PC-3 (cell line): ENCODE measurements at regions not wholly inside any gene's neighbourhood (a gene's known extent, or its start where the extent isn't known, plus 50 kb on each side); places are given as distances from the start of the nearest gene placed in this dataset.

Experiments used
- EZH2 ChIP-seq: fragments of 300-600 bp; sonication (generic); IDR thresholded peaks from one replicate; pipeline ENCODE4 v1.6.1; 2017; ENCODE audit warnings: antibody characterized with exemption, mild to moderate bottlenecking, low read length; ENCODE audit not compliant: unreplicated experiment
- TF ChIP-seq, protein P1 (sequence below): fragments of 300-600 bp; sonication (generic); conservative IDR thresholded peaks from 2 replicates; pipeline ENCODE4 v1.5.1; 2017; ENCODE audit warnings: antibody characterized with exemption, low read depth, mild to moderate bottlenecking, low read length

DNA sequence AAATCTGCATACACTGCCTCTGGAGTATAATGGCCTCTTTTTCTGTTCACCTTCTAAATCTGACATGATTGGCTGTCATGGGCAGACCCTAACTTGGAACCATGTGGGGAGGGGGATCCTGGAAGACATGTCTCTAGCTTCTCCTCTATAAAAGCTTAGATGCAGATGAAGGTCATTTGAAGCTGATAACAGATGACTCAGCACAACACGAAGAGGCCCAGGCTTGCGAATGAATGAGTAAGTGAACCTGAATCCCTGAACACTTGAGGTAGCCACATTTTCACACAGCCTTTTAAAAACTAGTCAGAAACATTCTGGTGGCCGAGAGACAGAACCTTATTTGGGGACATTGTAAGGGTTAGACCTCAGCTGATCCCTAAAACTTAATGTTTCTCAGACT is 282.6 kb downstream of the ELAVL2 start:
- no peak for TF ChIP-seq EZH2
- TF ChIP-seq, protein P1, sequence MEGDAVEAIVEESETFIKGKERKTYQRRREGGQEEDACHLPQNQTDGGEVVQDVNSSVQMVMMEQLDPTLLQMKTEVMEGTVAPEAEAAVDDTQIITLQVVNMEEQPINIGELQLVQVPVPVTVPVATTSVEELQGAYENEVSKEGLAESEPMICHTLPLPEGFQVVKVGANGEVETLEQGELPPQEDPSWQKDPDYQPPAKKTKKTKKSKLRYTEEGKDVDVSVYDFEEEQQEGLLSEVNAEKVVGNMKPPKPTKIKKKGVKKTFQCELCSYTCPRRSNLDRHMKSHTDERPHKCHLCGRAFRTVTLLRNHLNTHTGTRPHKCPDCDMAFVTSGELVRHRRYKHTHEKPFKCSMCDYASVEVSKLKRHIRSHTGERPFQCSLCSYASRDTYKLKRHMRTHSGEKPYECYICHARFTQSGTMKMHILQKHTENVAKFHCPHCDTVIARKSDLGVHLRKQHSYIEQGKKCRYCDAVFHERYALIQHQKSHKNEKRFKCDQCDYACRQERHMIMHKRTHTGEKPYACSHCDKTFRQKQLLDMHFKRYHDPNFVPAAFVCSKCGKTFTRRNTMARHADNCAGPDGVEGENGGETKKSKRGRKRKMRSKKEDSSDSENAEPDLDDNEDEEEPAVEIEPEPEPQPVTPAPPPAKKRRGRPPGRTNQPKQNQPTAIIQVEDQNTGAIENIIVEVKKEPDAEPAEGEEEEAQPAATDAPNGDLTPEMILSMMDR = no peak
